ENCODE measurements at regions not wholly inside any gene's neighbourhood (a gene's known extent, or its start where the extent isn't known, plus 50 kb on each side); places are given as distances from the start of the nearest gene placed in this dataset.

GRCh38 chr5:110248921-110249320, 477.6 kb downstream of the TMEM232 start:
- H3K27ac Mint-ChIP-seq, result no peak overlapping the region
- H3K27me3 Mint-ChIP-seq, result no peaks in the 10 kb centered on the region
- ATAC-seq (no peak), DNase-seq (no peak)
- H3K4me1 Mint-ChIP-seq, result no peaks in the 10 kb centered on the region
- H3K36me3 Mint-ChIP-seq (ENCODE audit: low read depth), result no peaks in the 10 kb centered on the region
- H3K9me3 Mint-ChIP-seq, result no peaks in the 10 kb centered on the region
- H3K4me3 Mint-ChIP-seq, result no peak overlapping the region

- no peak overlapping the region for H3K4me3 Mint-ChIP-seq
- DNase-seq (no peak), ATAC-seq (no peak)
- H3K27me3 Mint-ChIP-seq, result no peaks in the 10 kb centered on the region
- no peaks in the 10 kb centered on the region for H3K4me1 Mint-ChIP-seq
- no peaks in the 10 kb centered on the region for H3K36me3 Mint-ChIP-seq (ENCODE audit: low read depth)
- no peak overlapping the region for H3K27ac Mint-ChIP-seq
- H3K9me3 Mint-ChIP-seq, result no peaks in the 10 kb centered on the region
Observed at GRCh38 chr5:110250355-110250754, 476.1 kb downstream of the TMEM232 start.

- H3K4me1 Mint-ChIP-seq, result no peaks in the 10 kb centered on the region
- no peak overlapping the region for H3K4me3 Mint-ChIP-seq
- no peaks in the 10 kb centered on the region for H3K36me3 Mint-ChIP-seq (ENCODE audit: low read depth)
- ATAC-seq (no peak), DNase-seq (no peak)
- no peak overlapping the region for H3K27ac Mint-ChIP-seq
- H3K9me3 Mint-ChIP-seq, result no peaks in the 10 kb centered on the region
- no peaks in the 10 kb centered on the region for H3K27me3 Mint-ChIP-seq
Observed at GRCh38 chr5:110250755-110251154, 475.7 kb downstream of the TMEM232 start.

- H3K4me3 Mint-ChIP-seq, result no peak overlapping the region
- no peak for ATAC-seq
- H3K4me1 Mint-ChIP-seq, result no peaks in the 10 kb centered on the region
- DNase-seq, result no peak
- H3K9me3 Mint-ChIP-seq, result no peaks in the 10 kb centered on the region
- H3K36me3 Mint-ChIP-seq (ENCODE audit: low read depth), result no peaks in the 10 kb centered on the region
- no peaks in the 10 kb centered on the region for H3K27me3 Mint-ChIP-seq
- H3K27ac Mint-ChIP-seq, result no peak overlapping the region
Observed at GRCh38 chr5:110251366-110251765, 475.1 kb downstream of the TMEM232 start.

GRCh38 chr5:110255194-110255593, 471.3 kb downstream of the TMEM232 start:
- H3K36me3 Mint-ChIP-seq (ENCODE audit: low read depth), result no peaks in the 10 kb centered on the region
- no peak overlapping the region for H3K4me3 Mint-ChIP-seq
- DNase-seq (no peak), ATAC-seq (no peak)
- H3K27ac Mint-ChIP-seq, result no peak overlapping the region
- H3K27me3 Mint-ChIP-seq, result no peaks in the 10 kb centered on the region
- no peaks in the 10 kb centered on the region for H3K4me1 Mint-ChIP-seq
- no peaks in the 10 kb centered on the region for H3K9me3 Mint-ChIP-seq

GRCh38 chr5:110256298-110256697, 470.2 kb downstream of the TMEM232 start:
- DNase-seq (no peak), ATAC-seq (no peak)
- H3K4me3 Mint-ChIP-seq, result no peak overlapping the region
- no peaks in the 10 kb centered on the region for H3K9me3 Mint-ChIP-seq
- H3K36me3 Mint-ChIP-seq (ENCODE audit: low read depth), result no peaks in the 10 kb centered on the region
- H3K27ac Mint-ChIP-seq, result no peak overlapping the region
- no peaks in the 10 kb centered on the region for H3K4me1 Mint-ChIP-seq
- H3K27me3 Mint-ChIP-seq, result no peaks in the 10 kb centered on the region

- Mint-ChIP-seq H3K4me1 (no peaks in the 10 kb centered on the region), H3K36me3 (ENCODE audit: low read depth) (no peaks in the 10 kb centered on the region), H3K4me3 (no peak overlapping the region), H3K27ac (no peak overlapping the region), H3K27me3 (no peaks in the 10 kb centered on the region), H3K9me3 (no peaks in the 10 kb centered on the region)
- ATAC-seq, result no peak
- DNase-seq, result no peak
Observed at GRCh38 chr5:110257971-110258370, 468.5 kb downstream of the TMEM232 start.

- no peak overlapping the region for H3K4me3 Mint-ChIP-seq
- no peaks in the 10 kb centered on the region for H3K9me3 Mint-ChIP-seq
- no peaks in the 10 kb centered on the region for H3K36me3 Mint-ChIP-seq (ENCODE audit: low read depth)
- ATAC-seq, result peak; percentile 63
- H3K27me3 Mint-ChIP-seq, result no peaks in the 10 kb centered on the region
- H3K4me1 Mint-ChIP-seq, result no peaks in the 10 kb centered on the region
- no peak for DNase-seq
- H3K27ac Mint-ChIP-seq, result no peak overlapping the region
Observed at GRCh38 chr5:110258460-110259216, 467.8 kb downstream of the TMEM232 start.

GRCh38 chr5:110262749-110263148, 463.7 kb downstream of the TMEM232 start:
- no peaks in the 10 kb centered on the region for H3K4me1 Mint-ChIP-seq
- H3K9me3 Mint-ChIP-seq, result no peaks in the 10 kb centered on the region
- no peaks in the 10 kb centered on the region for H3K36me3 Mint-ChIP-seq (ENCODE audit: low read depth)
- no peaks in the 10 kb centered on the region for H3K27me3 Mint-ChIP-seq
- ATAC-seq, result no peak
- no peak overlapping the region for H3K27ac Mint-ChIP-seq
- DNase-seq, result no peak
- no peak overlapping the region for H3K4me3 Mint-ChIP-seq

GRCh38 chr5:110264661-110265060, 461.8 kb downstream of the TMEM232 start:
- no peaks in the 10 kb centered on the region for H3K36me3 Mint-ChIP-seq (ENCODE audit: low read depth)
- H3K4me1 Mint-ChIP-seq, result peaks cover 4% of the 10 kb centered on the region
- no peak overlapping the region for H3K4me3 Mint-ChIP-seq
- no peak for DNase-seq
- no peaks in the 10 kb centered on the region for H3K27me3 Mint-ChIP-seq
- H3K9me3 Mint-ChIP-seq, result no peaks in the 10 kb centered on the region
- ATAC-seq, result no peak
- no peak overlapping the region for H3K27ac Mint-ChIP-seq

- H3K27me3 Mint-ChIP-seq, result no peaks in the 10 kb centered on the region
- DNase-seq, result no peak
- peaks cover 7% of the 10 kb centered on the region for H3K4me1 Mint-ChIP-seq
- ATAC-seq, result no peak
- H3K4me3 Mint-ChIP-seq, result no peak overlapping the region
- H3K9me3 Mint-ChIP-seq, result no peaks in the 10 kb centered on the region
- H3K27ac Mint-ChIP-seq, result no peak overlapping the region
- no peaks in the 10 kb centered on the region for H3K36me3 Mint-ChIP-seq (ENCODE audit: low read depth)
Observed at GRCh38 chr5:110265162-110265561, 461.3 kb downstream of the TMEM232 start.

GRCh38 chr5:110267714-110268113, 458.8 kb downstream of the TMEM232 start:
- DNase-seq (no peak), ATAC-seq (no peak)
- Mint-ChIP-seq H3K4me1 (peaks cover 9% of the 10 kb centered on the region), H3K9me3 (no peaks in the 10 kb centered on the region), H3K36me3 (ENCODE audit: low read depth) (no peaks in the 10 kb centered on the region), H3K4me3 (no peak overlapping the region), H3K27ac (no peak overlapping the region), H3K27me3 (no peaks in the 10 kb centered on the region)

GRCh38 chr5:110268283-110268682, 458.2 kb downstream of the TMEM232 start:
- Mint-ChIP-seq H3K4me1 (peaks cover 9% of the 10 kb centered on the region), H3K4me3 (no peak overlapping the region), H3K27me3 (no peaks in the 10 kb centered on the region), H3K36me3 (ENCODE audit: low read depth) (no peaks in the 10 kb centered on the region), H3K9me3 (no peaks in the 10 kb centered on the region), H3K27ac (no peak overlapping the region)
- ATAC-seq (no peak), DNase-seq (no peak)

GRCh38 chr5:110268985-110269384, 457.5 kb downstream of the TMEM232 start:
- no peaks in the 10 kb centered on the region for H3K27me3 Mint-ChIP-seq
- no peak overlapping the region for H3K4me3 Mint-ChIP-seq
- no peak for ATAC-seq
- H3K9me3 Mint-ChIP-seq, result no peaks in the 10 kb centered on the region
- peaks cover 9% of the 10 kb centered on the region for H3K4me1 Mint-ChIP-seq
- no peaks in the 10 kb centered on the region for H3K36me3 Mint-ChIP-seq (ENCODE audit: low read depth)
- no peak for DNase-seq
- no peak overlapping the region for H3K27ac Mint-ChIP-seq

- H3K27ac Mint-ChIP-seq, result no peak overlapping the region
- no peaks in the 10 kb centered on the region for H3K9me3 Mint-ChIP-seq
- no peaks in the 10 kb centered on the region for H3K27me3 Mint-ChIP-seq
- H3K4me1 Mint-ChIP-seq, result peaks cover 9% of the 10 kb centered on the region
- H3K4me3 Mint-ChIP-seq, result no peak overlapping the region
- DNase-seq (no peak), ATAC-seq (no peak)
- H3K36me3 Mint-ChIP-seq (ENCODE audit: low read depth), result no peaks in the 10 kb centered on the region
Observed at GRCh38 chr5:110269478-110270142, 456.9 kb downstream of the TMEM232 start.

All from activated naive CD8-positive, alpha-beta T cell treated with anti-CD3 and anti-CD28 coated beads, Interleukin-2, amount 50 U/mL, for 24 hours (primary cell).